Putamen (tissue), 1 donor: ENCODE measurements at regions not wholly inside any gene's neighbourhood (a gene's known extent, or its start where the extent isn't known, plus 50 kb on each side); places are given as distances from the start of the nearest gene placed in this dataset.
A peak's percentile ranks its signal among the peaks of the same experiment; 100 is the strongest.

ENCODE experiments used
- DNase-seq: peaks from one replicate; pipeline ENCODE4 v3.0.0-alpha.2; 2016; ENCODE audit warnings: low spot score

DNA sequence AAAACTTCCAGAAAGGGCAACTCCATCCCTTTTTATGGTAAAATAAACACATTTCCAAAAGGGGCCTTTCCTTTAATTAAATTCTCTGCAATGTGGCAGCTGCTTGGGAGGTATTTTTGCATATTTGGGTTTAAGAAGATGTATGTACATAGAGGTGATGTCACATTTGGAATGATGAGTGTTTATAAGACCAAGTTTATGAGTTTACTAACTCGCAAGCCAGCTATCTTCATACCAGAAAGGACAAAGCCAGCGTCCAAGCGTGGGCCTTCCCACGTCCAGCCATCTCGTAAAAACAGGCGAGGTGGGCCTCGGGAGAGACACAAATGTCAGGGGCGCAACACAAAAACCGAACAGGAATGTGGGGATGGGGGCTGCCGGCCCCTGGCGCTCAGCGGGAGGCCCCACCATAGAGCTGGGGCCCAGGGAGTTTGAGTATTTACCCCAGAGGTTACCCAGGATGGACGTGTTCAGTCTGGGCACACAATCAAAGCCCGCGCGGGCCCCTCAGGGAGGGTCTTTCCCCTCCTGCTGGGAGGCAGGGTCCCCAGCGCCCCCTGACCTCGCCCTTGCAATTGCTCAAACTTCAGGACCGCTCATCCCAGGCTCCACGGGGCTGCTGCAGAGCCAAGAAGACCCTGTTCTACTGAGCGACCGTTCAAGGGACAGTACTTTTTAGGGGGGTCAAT is 137.3 kb downstream of the TWIST2 start:
- no peak for DNase-seq

DNA sequence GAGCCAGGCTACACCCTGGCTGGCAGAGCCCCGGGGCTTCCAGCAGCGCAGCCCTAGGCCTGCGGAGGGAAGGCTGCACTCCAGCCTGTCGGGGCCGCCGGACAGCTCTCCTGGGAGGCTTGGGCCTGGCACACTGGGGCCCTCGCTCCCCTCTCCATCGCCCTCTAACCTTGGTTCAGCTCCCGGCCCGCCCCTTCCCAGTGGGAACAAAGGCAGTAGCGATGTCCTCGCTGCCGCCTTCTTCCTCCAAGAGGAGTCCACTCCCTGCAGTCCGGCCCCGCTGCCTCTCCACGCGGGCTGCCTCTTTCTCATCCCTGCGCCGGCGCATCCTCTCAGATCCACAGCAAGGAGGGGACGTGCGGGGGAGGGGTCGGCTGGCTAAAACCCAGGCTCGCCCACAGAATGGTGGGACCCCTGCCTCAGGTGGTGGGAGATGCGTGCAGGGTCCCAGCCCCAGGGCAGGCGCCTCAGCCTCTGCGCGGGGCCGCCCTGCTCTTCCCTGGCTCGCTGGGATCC is 138.1 kb downstream of the TWIST2 start:
- DNase-seq = no peak

DNA sequence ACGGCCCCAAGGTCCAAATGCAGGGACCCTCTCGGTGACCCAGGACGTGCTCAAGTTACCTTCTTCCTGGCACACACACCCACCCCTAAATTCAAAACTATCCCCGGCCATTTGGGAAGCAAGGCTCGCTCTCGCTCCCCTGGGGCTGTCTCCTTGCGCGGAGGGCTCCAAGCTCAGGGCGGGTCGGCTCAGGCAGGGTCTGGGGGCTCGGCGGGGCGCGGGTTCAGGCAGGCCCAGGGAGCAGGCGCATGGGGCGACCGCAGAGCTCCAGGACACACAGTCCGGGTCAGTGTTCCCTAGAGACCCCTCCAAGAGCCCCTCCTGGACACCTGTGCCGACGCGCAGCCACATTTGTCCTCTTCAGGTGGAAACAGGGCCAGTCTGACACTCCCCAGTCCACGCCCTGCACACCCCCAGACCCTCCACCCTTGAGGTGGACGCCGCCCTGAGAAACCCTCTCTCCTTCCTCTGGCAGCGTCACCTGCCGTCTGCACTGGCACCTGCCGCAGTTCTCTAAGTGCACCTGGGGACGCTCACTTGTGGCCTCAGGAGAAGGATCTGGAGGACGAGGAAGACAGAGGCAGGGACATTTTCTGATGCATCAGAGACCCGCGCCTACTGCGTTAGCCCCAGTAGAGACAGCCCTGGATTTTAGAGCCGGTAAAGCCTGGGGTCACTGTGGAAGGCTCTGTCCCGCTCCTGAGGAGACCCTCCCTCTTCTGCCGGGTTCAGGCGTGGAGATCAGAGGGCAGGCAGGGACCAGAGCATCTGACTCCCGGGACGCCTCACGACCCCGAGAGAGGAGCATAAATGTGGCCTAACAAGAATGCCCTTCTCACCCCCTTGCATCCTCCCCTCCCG is 138.8 kb downstream of the TWIST2 start:
- no peak for DNase-seq

DNA sequence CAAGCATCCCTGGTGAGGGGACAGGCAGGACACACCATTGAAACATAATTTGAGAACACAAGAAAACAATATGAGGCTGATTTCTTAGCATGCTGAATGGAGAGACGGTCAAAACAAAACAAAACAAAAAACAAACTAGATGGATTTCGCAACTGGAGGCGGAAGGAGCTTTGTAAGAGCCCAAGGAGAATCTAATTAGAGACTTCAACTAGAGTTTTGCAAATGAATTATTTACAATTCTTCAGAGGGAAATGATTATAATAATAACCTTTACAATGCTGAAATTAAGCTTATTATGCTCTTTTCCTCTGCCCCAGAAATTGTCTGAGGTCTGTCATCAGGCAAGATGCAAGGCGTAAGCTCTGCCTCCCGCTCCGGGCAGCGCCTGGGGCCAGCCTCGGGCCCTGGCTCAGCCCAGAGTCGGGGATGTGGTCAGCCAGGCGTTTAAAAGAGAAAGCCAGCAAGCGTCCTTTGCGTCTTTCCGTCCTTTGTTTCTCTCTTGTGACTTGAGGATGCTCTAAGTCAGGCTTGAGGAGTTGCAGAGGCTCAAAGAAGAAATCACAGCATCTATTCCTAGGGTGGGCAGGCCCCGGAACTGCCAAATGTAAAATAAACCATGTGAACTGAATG is 139.6 kb downstream of the TWIST2 start:
- no peak for DNase-seq

DNA sequence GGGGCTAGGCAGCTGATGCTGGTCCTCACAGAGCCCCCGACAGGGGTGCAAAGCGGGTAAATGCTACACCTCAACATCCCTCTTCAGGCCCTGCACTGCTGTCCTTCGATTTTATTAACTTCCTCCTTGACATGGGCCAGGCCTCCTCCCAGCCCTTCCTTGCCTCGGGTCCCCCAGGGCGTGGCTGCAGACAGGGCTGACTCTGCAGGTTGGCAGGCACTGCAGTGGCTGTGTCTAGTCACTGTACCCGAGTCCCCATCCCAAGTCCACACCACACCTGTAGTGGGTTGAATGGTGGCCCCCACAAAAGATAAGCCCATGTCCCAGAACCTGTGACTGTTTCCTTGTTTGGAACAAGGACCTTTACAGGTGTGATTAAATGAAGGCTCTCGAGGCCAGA is 140.2 kb downstream of the TWIST2 start:
- no peak for DNase-seq

DNA sequence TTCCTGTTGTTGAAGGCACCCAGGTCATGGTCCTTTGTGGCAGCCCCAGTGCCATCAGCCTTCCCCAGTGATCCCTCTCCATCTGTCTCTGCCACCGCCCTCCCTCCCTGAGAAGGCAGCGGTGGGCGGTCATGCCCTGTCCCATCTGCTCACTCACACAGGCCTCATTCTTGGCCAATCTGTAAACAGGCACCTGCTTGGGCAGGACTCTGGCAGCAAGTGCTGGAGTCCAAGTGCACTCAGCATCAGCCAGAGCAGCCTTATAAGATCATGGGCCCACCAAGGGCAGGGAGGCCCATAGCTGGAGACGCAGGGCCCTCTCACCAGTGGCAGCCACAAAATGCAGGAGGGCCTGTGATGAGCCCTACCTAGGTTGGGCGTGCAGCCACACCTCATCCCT is 140.9 kb downstream of the TWIST2 start:
- no peak for DNase-seq

DNA sequence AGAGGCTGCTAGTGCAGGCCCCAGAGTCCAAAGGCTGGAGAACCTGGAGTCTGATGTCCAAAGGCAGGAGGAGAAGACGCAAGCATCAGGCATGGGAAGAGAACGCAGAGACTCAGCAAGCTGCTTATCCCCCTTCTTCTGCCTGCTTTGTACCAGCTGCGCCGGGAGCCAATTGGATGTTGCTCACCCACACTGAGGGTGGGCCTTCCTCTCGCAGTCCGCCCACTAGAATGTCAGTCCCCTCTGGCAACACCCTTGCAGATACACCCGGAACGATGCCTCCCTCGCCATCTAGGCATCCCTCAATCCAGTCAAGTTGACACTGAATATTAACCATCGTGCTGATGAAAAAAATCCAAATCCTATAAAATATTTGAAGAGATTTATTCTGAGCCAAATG is 141.6 kb downstream of the TWIST2 start:
- peak; percentile 47 for DNase-seq

DNA sequence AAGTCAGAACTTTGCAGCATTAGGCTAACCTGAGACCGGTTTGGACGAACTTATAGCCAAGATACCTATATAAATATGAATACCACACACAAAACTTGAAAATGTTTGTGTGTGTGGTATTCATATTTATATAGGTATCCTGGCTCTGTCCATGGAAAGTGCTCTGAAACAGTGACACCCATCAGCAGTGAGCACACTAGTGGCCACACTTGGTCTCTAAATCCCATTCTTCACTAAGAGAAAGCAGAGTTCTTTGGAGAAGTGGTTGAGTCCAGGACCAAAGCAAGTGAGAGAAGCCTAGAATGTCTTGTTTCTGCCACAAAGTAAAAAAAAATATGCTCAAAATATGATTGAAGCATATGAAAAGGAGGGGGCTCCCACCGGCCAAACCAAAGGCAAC is 146.5 kb downstream of the TWIST2 start:
- no peak for DNase-seq

DNA sequence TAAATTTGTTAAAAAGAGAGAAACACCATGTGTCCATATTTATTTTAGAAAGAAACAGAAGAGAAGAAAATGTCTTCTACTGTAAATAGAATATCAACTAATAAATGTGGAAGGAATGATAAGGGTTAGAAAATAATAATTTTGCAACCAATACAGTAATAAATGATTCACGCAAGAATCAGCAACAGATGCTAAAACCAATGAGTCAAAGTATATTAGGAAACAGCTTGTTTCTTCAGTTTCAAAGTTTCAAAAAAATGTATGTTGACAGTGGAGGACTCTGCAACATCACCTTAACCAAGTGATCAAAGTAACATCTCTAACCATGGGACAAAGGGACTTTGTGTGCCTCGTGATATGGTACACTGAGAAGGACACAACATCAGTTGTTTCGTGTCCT is 147.0 kb downstream of the TWIST2 start:
- DNase-seq = no peak

DNA sequence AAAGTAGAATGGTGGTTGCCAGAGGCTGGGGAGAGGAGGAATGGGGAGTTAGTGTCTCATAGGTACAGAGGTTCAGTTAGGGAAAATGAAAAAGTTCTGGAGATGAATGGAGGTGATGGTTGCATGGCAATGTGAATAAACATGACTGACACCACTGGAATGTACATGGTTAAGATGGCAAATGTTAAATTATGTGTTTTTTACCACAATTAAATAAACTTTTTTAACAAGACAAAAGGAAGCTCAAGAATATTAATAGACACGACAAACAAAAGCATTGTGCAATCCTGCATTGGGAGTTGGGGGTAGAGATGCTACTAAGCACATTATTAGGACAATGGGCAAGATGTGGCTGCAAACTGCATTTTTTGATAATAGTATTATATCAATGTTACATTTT is 147.7 kb downstream of the TWIST2 start:
- no peak for DNase-seq

DNA sequence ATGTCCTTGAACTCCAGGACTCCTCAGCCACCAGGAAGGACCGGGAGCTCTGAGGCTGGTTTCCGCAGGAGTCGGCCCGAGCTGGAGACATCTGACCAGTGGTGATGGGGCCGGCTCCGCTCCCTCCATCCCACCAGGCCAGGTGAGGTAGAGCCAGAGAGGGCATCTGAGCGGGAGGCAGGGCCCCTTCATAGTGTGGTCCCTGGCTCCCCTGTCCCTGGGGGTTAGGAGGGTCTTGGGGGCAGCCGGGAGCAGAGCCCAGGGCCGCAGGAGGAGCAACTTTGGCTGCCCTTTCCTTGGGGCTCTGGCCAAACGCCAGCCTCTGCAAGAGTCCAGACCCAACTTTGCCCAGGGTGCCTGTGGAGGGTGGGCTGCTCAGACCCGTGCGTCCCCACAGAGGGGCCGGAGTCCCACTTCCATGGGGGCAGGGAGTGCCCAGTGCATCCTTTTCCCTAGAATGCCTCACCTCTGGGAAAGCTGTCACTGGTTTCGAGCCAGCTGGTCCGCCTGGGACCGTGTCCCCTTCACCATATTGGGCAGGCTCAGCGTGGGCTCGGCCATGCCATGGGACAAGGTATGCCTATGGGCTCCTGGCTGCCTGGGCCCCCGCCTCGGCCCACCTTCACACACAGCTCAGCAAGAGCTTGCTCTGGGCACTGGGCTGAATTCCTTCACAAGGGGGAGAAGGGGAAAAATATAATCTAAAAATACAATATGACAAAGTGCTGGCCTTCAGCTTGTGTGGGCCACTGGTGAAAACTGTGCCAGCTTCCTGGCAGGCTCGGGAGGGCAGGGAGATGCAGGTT is 148.6 kb downstream of the TWIST2 start:
- DNase-seq = no peak

DNA sequence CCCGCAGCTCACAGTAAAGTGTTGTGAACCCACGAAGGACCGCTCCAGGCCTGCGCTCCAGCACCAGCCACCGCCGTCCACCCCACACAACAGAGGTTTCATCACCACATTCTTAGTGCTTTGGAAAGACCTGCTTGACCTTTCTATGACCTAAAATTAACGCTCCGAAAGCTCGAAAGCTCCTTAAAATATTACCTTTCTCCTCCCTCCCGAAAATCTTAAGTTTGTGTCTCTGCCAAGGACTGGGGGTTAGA is 149.2 kb downstream of the TWIST2 start:
- no peak for DNase-seq

DNA sequence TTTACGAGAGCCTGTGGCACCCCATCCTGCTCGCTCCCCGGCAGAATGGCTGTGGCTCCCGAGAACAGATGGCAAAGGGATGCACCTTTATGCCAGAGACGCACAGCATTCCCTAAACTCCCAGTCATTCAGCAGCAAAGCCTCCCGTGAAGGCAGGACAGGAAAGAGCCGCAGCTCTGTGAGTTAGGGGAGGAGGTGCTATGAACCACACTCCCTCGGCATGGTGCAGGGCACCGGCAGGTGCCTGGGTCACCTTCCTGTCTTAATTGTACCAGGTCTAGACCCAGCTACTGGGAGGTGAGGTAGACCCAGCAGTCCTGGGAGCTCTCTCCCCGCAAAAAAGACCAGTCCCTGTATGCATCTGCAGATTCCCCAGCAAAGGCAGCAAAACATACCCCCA is 149.8 kb downstream of the TWIST2 start:
- no peak for DNase-seq
